OCI-LY7 (cell line): ENCODE measurements at regions not wholly inside any gene's neighbourhood (a gene's known extent, or its start where the extent isn't known, plus 50 kb on each side); places are given as distances from the start of the nearest gene placed in this dataset.

ENCODE experiments used
- BruUV-seq: library from RNA; stranded (reverse); fragments of 400-500 nt; replicated peaks from 2 replicates; lab custom pipeline; 2021; lab: Mats Ljungman, UMichigan
- CTCF ChIA-PET: fragments of 300-600 bp; sonication (Branson Sonifier 250); formaldehyde crosslinking; loops from one replicate; lab custom pipeline; 2022; ENCODE audit warnings: antibody characterized with exemption; ENCODE audit not compliant: unreplicated experiment; lab: Charles Lee
- POLR2A ChIA-PET: fragments of 300-600 bp; sonication (Branson Sonifier 250); formaldehyde crosslinking; loops from one replicate; lab custom pipeline; 2022; ENCODE audit warnings: antibody characterized with exemption; lab: Charles Lee
- DNase-seq: peaks from one replicate; pipeline ENCODE4 v3.0.0-alpha.2; 2015; ENCODE audit warnings: low spot score
- H2AFZ ChIP-seq: fragments of 200-600 bp; sonication (generic), shearing (Covaris generic); 2 replicates; pipeline ENCODE4 v1.6.1; 2014; ENCODE audit warnings: mild to moderate bottlenecking, antibody characterized with exemption, low read length, moderate library complexity
- H3K27ac ChIP-seq: fragments of 200-600 bp; sonication (generic); 2 replicates; pipeline ENCODE4 v1.5.1; 2014; ENCODE audit warnings: mixed run types, low read depth, mild to moderate bottlenecking, moderate library complexity, low read length, inconsistent platforms; ENCODE audit not compliant: poor library complexity, severe bottlenecking
- H3K36me3 ChIP-seq: fragments of 200-600 bp; sonication (generic); 2 replicates; pipeline ENCODE4 v1.6.1; 2014; ENCODE audit warnings: mild to moderate bottlenecking, antibody characterized with exemption, low read length, moderate library complexity, mixed read lengths; ENCODE audit not compliant: insufficient read depth
- H3K4me1 ChIP-seq: fragments of 200-600 bp; sonication (generic); 2 replicates; pipeline ENCODE4 v1.5.1; 2014; ENCODE audit warnings: mild to moderate bottlenecking, low read length; ENCODE audit not compliant: insufficient read depth, poor library complexity, severe bottlenecking
- H3K4me2 ChIP-seq: fragments of 200-600 bp; sonication (generic); 2 replicates; pipeline ENCODE4 v1.6.1; 2014; ENCODE audit warnings: mild to moderate bottlenecking, low read length
- H3K4me3 ChIP-seq: fragments of 200-600 bp; sonication (generic); 2 replicates; pipeline ENCODE4 v1.5.1; 2014; ENCODE audit warnings: mild to moderate bottlenecking, low read depth, low read length; ENCODE audit not compliant: poor library complexity, severe bottlenecking
- H3K79me2 ChIP-seq: fragments of 200-600 bp; sonication (generic); 2 replicates; pipeline ENCODE4 v1.6.1; 2016; ENCODE audit warnings: low read depth, mild to moderate bottlenecking, low read length, moderate library complexity, mixed read lengths; ENCODE audit not compliant: insufficient read depth
- H3K9me2 ChIP-seq: fragments of 200-600 bp; sonication (generic); 2 replicates; pipeline ENCODE4 v1.6.1; 2016; ENCODE audit warnings: mild to moderate bottlenecking, low read length, mixed read lengths; ENCODE audit not compliant: insufficient read depth
- H3K9me3 ChIP-seq: fragments of 200-600 bp; sonication (generic); 2 replicates; pipeline ENCODE4 v1.6.1; 2014; ENCODE audit warnings: mild to moderate bottlenecking, mixed run types, low read length, mixed read lengths
- H4K20me1 ChIP-seq: fragments of 200-600 bp; sonication (generic); 2 replicates; pipeline ENCODE4 v1.6.1; 2014; ENCODE audit warnings: mild to moderate bottlenecking, antibody characterized with exemption, low read length, moderate library complexity, mixed read lengths; ENCODE audit not compliant: insufficient read depth
- EZH2phosphoT487 ChIP-seq: fragments of 200-600 bp; sonication (generic); IDR thresholded peaks from 2 replicates; pipeline ENCODE4 v1.6.1; 2018; ENCODE audit warnings: low read depth, borderline replicate concordance, mild to moderate bottlenecking, mixed run types, antibody characterized with exemption, low read length, moderate library complexity, mixed read lengths
- intact Hi-C: fragments of 100-400 bp; cut with micrococcal nuclease; formaldehyde crosslinking; loops from one replicate; pipeline ENCODE4 v1.10.0; 2022; ENCODE audit not compliant: unreplicated experiment
- TF ChIP-seq, protein P1 (sequence below): fragments of 200-600 bp; sonication (generic); conservative IDR thresholded peaks from 2 replicates; pipeline ENCODE4 v1.5.1; 2014; ENCODE audit warnings: mild to moderate bottlenecking, antibody characterized with exemption, low read length, moderate library complexity, mixed read lengths

DNA sequence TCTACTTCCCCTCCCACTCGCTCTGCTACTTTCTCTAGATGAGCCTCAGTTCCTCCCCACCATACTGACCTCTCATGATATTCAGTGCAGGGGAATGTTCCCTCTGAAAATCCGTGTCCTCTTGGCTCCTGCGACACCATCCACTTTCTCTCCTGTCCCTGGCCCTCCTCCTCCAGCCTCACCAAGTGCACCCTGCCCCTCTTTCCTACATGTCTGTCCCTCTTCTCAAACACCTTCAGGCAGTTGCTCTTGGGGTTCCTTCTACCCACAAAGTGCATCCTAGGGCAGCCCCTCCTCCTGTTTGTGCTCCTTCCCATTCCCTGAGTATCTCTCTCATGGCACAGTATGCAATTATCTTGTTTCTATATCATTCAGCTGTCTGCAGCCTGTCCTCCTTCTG lies 246.4 kb upstream of the RAB6C start:
- H2AFZ ChIP-seq: no peak overlapping the region
- no peak for TF ChIP-seq EZH2phosphoT487
- TF ChIP-seq, protein P1, sequence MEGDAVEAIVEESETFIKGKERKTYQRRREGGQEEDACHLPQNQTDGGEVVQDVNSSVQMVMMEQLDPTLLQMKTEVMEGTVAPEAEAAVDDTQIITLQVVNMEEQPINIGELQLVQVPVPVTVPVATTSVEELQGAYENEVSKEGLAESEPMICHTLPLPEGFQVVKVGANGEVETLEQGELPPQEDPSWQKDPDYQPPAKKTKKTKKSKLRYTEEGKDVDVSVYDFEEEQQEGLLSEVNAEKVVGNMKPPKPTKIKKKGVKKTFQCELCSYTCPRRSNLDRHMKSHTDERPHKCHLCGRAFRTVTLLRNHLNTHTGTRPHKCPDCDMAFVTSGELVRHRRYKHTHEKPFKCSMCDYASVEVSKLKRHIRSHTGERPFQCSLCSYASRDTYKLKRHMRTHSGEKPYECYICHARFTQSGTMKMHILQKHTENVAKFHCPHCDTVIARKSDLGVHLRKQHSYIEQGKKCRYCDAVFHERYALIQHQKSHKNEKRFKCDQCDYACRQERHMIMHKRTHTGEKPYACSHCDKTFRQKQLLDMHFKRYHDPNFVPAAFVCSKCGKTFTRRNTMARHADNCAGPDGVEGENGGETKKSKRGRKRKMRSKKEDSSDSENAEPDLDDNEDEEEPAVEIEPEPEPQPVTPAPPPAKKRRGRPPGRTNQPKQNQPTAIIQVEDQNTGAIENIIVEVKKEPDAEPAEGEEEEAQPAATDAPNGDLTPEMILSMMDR: no peak
- H4K20me1 ChIP-seq: no peaks in the 10 kb centered on the region
- H3K4me3 ChIP-seq: no peak overlapping the region
- no TSS peak for BruUV-seq
- H3K4me2 ChIP-seq: no peak overlapping the region
- no peaks in the 10 kb centered on the region for H3K4me1 ChIP-seq
- H3K9me2 ChIP-seq: no peaks in the 10 kb centered on the region
- no peaks in the 10 kb centered on the region for H3K36me3 ChIP-seq
- no peak for DNase-seq
- CTCF ChIA-PET: no interaction called here
- H3K9me3 ChIP-seq: no peaks in the 10 kb centered on the region
- POLR2A ChIA-PET: no interaction called here
- intact Hi-C loops: no loop called here
- no peak overlapping the region for H3K27ac ChIP-seq
- H3K79me2 ChIP-seq: no peaks in the 10 kb centered on the region

DNA sequence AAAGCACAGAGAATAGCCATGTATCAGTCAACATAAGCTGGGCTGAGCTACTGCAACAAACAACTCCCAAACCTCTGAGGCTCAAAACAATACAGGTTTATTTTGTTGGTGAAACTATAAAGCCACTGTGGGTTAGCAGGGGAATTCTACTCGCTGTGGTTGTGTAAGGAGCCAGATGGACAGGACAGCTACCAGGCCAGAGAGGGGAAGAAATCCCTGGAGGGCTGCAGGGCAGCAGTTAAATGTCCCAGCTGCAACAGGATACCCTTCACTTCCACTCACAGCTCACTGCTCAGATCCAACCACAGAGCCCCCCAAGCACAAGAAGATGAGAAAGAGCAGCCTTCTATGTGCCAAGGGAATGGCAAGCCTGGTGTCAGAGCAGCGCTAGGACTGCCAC lies 245.9 kb upstream of the RAB6C start:
- TF ChIP-seq, protein P1: no peak
- no peak for TF ChIP-seq EZH2phosphoT487
- ChIA-PET CTCF (no interaction called here), POLR2A (no interaction called here)
- Histone ChIP-seq H3K4me3 (no peak overlapping the region), H3K36me3 (no peaks in the 10 kb centered on the region), H4K20me1 (no peaks in the 10 kb centered on the region), H3K27ac (no peak overlapping the region), H3K4me1 (no peaks in the 10 kb centered on the region), H3K4me2 (no peak overlapping the region), H3K9me2 (no peaks in the 10 kb centered on the region), H2AFZ (no peak overlapping the region), H3K79me2 (no peaks in the 10 kb centered on the region), H3K9me3 (no peaks in the 10 kb centered on the region)
- intact Hi-C loops: no loop called here
- no TSS peak for BruUV-seq
- DNase-seq: no peak

DNA sequence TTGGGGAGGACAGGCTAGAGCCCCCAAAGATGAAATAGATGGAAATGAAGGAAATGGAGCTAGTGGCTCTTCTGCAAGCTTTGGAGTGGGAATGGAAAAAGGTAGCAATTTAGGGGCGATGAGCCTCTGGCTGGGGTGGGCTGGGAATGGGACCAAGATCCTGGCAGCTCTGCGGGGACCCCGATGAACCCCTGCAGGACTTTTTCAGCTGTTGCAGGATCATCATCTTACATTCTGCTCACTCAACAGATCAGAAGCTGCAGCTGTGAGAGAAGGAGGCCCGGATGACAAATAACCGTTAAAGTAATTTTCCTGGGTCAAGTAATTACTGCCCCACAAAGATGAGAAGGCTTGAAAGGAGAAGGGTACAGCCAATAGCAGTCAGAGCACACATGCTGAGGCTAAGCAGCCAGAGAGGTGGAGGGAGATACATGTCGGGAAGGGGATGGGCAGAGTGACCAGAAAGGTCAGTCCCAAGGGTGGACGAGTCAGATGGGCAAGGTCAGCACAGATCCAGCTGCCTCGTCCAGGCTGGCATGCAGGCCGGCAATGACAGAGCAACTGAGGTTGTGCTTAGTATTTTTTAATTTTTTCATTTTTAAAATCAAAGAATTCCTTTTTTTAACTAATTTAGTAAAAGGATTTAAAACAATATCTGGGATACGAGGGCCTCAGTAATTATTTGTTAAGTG lies 245.0 kb upstream of the RAB6C start:
- no peak for DNase-seq
- Histone ChIP-seq H4K20me1 (no peaks in the 10 kb centered on the region), H3K4me1 (no peaks in the 10 kb centered on the region), H3K9me3 (no peaks in the 10 kb centered on the region), H3K27ac (no peak overlapping the region), H2AFZ (no peak overlapping the region), H3K4me2 (no peak overlapping the region), H3K36me3 (no peaks in the 10 kb centered on the region), H3K4me3 (no peak overlapping the region), H3K9me2 (no peaks in the 10 kb centered on the region), H3K79me2 (no peaks in the 10 kb centered on the region)
- ChIA-PET CTCF (no interaction called here), POLR2A (no interaction called here)
- intact Hi-C loops: no loop called here
- BruUV-seq: no TSS peak
- TF ChIP-seq EZH2phosphoT487: no peak
- TF ChIP-seq, protein P1: no peak
